ENCODE measurements at regions not wholly inside any gene's neighbourhood (a gene's known extent, or its start where the extent isn't known, plus 50 kb on each side); places are given as distances from the start of the nearest gene placed in this dataset.

- TF ChIP-seq CTCF (conservative IDR thresholded peaks at IDR 0.05; ENCODE audit: low read depth, low read length) (no peak), EZH2 (IDR thresholded peaks at IDR 0.05; ENCODE audit: borderline replicate concordance, low read depth, low read length, poor library complexity, severe bottlenecking) (no peak)
Observed at GRCh38 chrX:12052109-12052508, 86.2 kb upstream of the FRMPD4 start.
